Sigmoid colon (tissue), 4 donors: ENCODE measurements at regions not wholly inside any gene's neighbourhood (a gene's known extent, or its start where the extent isn't known, plus 50 kb on each side); places are given as distances from the start of the nearest gene placed in this dataset.

Experiments
- EP300 ChIP-seq, 4 donors: sonication (generic); formaldehyde crosslinking; IDR thresholded peaks; one replicate each; pipeline ENCODE4 v1.6.1; 2017; ENCODE audit warnings: antibody characterized with exemption in 4 of 4
- POLR2A ChIP-seq, 2 donors: fragments of 450-650 bp; IDR thresholded peaks; one replicate each; pipeline ENCODE4 v1.6.1; 2016; ENCODE audit warnings: antibody characterized with exemption in 2 of 2, mild to moderate bottlenecking in 2 of 2, moderate library complexity in 2 of 2
- TF ChIP-seq, protein P1 (sequence below), 4 experiments: fragments of 450-650 bp in 3 of 4; fragments of 200-600 bp in 1 of 4; IDR thresholded peaks; one replicate each; pipeline ENCODE4 v1.5.1; 2016 to 2019; ENCODE audit warnings: antibody characterized with exemption in 4 of 4, mild to moderate bottlenecking in 3 of 4, moderate library complexity in 2 of 4

DNA sequence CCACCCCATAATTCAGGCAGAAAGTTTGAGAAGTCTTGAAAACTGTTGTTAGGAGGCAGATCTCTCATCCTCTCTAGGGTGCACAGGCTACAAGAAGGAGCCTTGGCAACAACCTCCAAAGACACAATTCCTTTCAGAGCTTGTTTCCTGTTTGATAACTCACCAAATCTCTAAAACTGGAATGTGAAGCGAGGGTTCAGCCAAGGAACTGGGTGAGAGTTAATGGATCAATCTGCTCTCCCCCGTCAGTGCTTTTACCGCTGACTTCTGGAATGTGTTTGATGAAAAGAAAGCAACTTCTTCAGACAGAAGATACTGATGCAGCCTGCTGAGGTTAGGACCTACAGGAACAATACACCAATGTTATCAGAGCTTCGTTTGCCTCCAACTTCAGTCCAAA, 171.8 kb upstream of the BMP2 start:
- TF ChIP-seq EP300 (IDR thresholded peaks at IDR 0.05) (no peak), POLR2A (IDR thresholded peaks at IDR 0.05) (no peak)
- TF ChIP-seq, protein P1, sequence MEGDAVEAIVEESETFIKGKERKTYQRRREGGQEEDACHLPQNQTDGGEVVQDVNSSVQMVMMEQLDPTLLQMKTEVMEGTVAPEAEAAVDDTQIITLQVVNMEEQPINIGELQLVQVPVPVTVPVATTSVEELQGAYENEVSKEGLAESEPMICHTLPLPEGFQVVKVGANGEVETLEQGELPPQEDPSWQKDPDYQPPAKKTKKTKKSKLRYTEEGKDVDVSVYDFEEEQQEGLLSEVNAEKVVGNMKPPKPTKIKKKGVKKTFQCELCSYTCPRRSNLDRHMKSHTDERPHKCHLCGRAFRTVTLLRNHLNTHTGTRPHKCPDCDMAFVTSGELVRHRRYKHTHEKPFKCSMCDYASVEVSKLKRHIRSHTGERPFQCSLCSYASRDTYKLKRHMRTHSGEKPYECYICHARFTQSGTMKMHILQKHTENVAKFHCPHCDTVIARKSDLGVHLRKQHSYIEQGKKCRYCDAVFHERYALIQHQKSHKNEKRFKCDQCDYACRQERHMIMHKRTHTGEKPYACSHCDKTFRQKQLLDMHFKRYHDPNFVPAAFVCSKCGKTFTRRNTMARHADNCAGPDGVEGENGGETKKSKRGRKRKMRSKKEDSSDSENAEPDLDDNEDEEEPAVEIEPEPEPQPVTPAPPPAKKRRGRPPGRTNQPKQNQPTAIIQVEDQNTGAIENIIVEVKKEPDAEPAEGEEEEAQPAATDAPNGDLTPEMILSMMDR (IDR thresholded peaks at IDR 0.05), result no peak
